Panc1 (cell line): ENCODE measurements at regions not wholly inside any gene's neighbourhood (a gene's known extent, or its start where the extent isn't known, plus 50 kb on each side); places are given as distances from the start of the nearest gene placed in this dataset.

Experiments used
- CTCF ChIP-seq: fragments of 450-650 bp; IDR thresholded peaks from 2 replicates; pipeline ENCODE4 v1.5.1; 2017; ENCODE audit warnings: mild to moderate bottlenecking
- POLR2AphosphoS5 ChIP-seq: IDR thresholded peaks from 2 replicates; pipeline ENCODE4 v1.6.1; 2012; ENCODE audit warnings: mild to moderate bottlenecking, low read depth, low read length, moderate library complexity

GRCh38 chr9:82777366-82777765 lies 285.6 kb downstream of the RASEF start:
- TF ChIP-seq CTCF (no peak), POLR2AphosphoS5 (no peak)
